HepG2 (cell line): ENCODE measurements at regions not wholly inside any gene's neighbourhood (a gene's known extent, or its start where the extent isn't known, plus 50 kb on each side); places are given as distances from the start of the nearest gene placed in this dataset.

ENCODE experiments used
- ATAC-seq: fragments of 200-7000 bp; cut with Tn5 transposase; 3 replicates; pipeline ENCODE4 v1.9.1; 2020; ENCODE audit warnings: mild to moderate bottlenecking, moderate library complexity
- BruUV-seq: library from RNA; stranded (reverse); fragments of 400-500 nt; replicated peaks from 2 replicates; lab custom pipeline; 2021; lab: Mats Ljungman, UMichigan
- CTCF ChIA-PET: fragments of 300-600 bp; formaldehyde crosslinking; extraction: SDS; loops from one replicate; lab custom pipeline; 2021; ENCODE audit warnings: low total read pairs, inconsistent platforms, low intra/inter-chr PET ratio; lab: Yijun Ruan, JAX
- POLR2A ChIA-PET: fragments of 350-600 bp; sonication (Branson Sonifier 250); formaldehyde crosslinking; loops from one replicate; lab custom pipeline; 2020; ENCODE audit warnings: antibody characterized with exemption, inconsistent platforms; lab: Yijun Ruan, JAX
- DNase-seq: peaks from one replicate; pipeline ENCODE4 v3.0.0-alpha.2; 2015; ENCODE audit warnings: low spot score
- FAIRE-seq: peaks from 3 replicates; lab custom pipeline; 2011; peaks lifted over from hg19 to GRCh38; lab: Jason Lieb, UNC
- H2AFZ ChIP-seq: one replicate; pipeline ENCODE4 v1.6.1; 2011; ENCODE audit warnings: low read length, inconsistent platforms
- H3K27ac ChIP-seq: fragments of 300-600 bp; 3 replicates; pipeline ENCODE4 v1.8.0; 2011; ENCODE audit warnings: mixed run types, mild to moderate bottlenecking, mixed read lengths, low read length, inconsistent platforms; ENCODE audit not compliant: insufficient read depth; ENCODE audit errors: extremely low read length
- H3K27me3 ChIP-seq, 2 experiments: fragments of 200-600 bp in 1 of 2; 2 replicates in 1 of 2; 3 replicates in 1 of 2; pipeline versions ENCODE4 v1.6.0 to v1.8.0; 2011; ENCODE audit warnings: low read length in 2 of 2, mild to moderate bottlenecking in 2 of 2, moderate library complexity in 2 of 2, inconsistent platforms in 1 of 2; ENCODE audit not compliant: insufficient read depth in 2 of 2, control insufficient read depth in 1 of 2
- H3K36me3 ChIP-seq, 2 experiments: fragments of 200-600 bp in 1 of 2; replicated peaks in 1 of 2; 2 replicates in 1 of 2; 3 replicates in 1 of 2; pipeline versions ENCODE4 v1.5.1 to v1.8.0; 2011; ENCODE audit warnings: low read length in 2 of 2, inconsistent platforms in 1 of 2; ENCODE audit not compliant: insufficient read depth in 2 of 2, control insufficient read depth in 1 of 2
- H3K4me1 ChIP-seq: 2 replicates; pipeline ENCODE4 v1.5.1; 2012; ENCODE audit warnings: low read length, inconsistent platforms; ENCODE audit not compliant: insufficient read depth
- H3K4me2 ChIP-seq: 2 replicates; pipeline ENCODE4 v1.6.0; 2011; ENCODE audit warnings: low read depth, low read length, inconsistent platforms
- H3K4me3 ChIP-seq, 3 experiments: fragments of 200-600 bp in 1 of 3; sonication (generic), shearing (Covaris generic) in 1 of 3; replicated peaks in 1 of 3; 2 replicates each; pipeline ENCODE4 v1.5.1; 2011 to 2016; ENCODE audit warnings: low read length in 3 of 3, inconsistent platforms in 2 of 3, low read depth in 2 of 3, mild to moderate bottlenecking in 2 of 3, control low read depth in 1 of 3, mixed read lengths in 1 of 3; ENCODE audit not compliant: insufficient read depth in 1 of 3
- H3K79me2 ChIP-seq: one replicate; pipeline ENCODE4 v1.6.1; 2011; ENCODE audit warnings: low read length, inconsistent platforms; ENCODE audit not compliant: insufficient read depth
- H3K9ac ChIP-seq: 2 replicates; pipeline ENCODE4 v1.6.0; 2011; ENCODE audit warnings: mild to moderate bottlenecking, low read depth, low read length, inconsistent platforms; ENCODE audit not compliant: insufficient read depth
- H3K9me3 ChIP-seq: 2 replicates; pipeline ENCODE4 v1.5.1; 2012; ENCODE audit warnings: mild to moderate bottlenecking, low read length
- H4K20me1 ChIP-seq: 2 replicates; pipeline ENCODE4 v1.6.0; 2011; ENCODE audit warnings: inconsistent platforms, mild to moderate bottlenecking, low read length, moderate library complexity; ENCODE audit not compliant: insufficient read depth
- ARID4A ChIP-seq: sonication (generic); formaldehyde crosslinking; IDR thresholded peaks from 2 replicates; pipeline ENCODE4 v1.5.0; 2020; ENCODE audit warnings: mild to moderate bottlenecking, missing genetic modification reagents, borderline replicate concordance
- GZF1 ChIP-seq: sonication (generic); formaldehyde crosslinking; IDR thresholded peaks from 2 replicates; pipeline ENCODE4 v1.5.1; 2020; ENCODE audit warnings: mild to moderate bottlenecking, missing genetic modification reagents
- MEF2D ChIP-seq: sonication (generic); formaldehyde crosslinking; IDR thresholded peaks from 2 replicates; pipeline ENCODE4 v1.5.1; 2020; ENCODE audit warnings: mild to moderate bottlenecking, missing genetic modification reagents
- NFRKB ChIP-seq: fragments of 450-650 bp; IDR thresholded peaks from 2 replicates; pipeline ENCODE4 v1.6.1; 2017
- SALL2 ChIP-seq: sonication (generic); formaldehyde crosslinking; IDR thresholded peaks from 2 replicates; pipeline ENCODE4 v1.8.1; 2023; ENCODE audit warnings: mild to moderate bottlenecking, missing genetic modification reagents, inconsistent platforms
- SMC3 ChIP-seq: IDR thresholded peaks from 2 replicates; pipeline ENCODE4 v1.6.1; 2011; ENCODE audit warnings: low read length, improper control_type of control experiment
- SRY ChIP-seq: sonication (generic); formaldehyde crosslinking; IDR thresholded peaks from 2 replicates; pipeline ENCODE4 v1.8.0; 2022; ENCODE audit warnings: mild to moderate bottlenecking, missing genetic modification reagents
- ZBTB34 ChIP-seq: sonication (generic); formaldehyde crosslinking; IDR thresholded peaks from 2 replicates; pipeline ENCODE4 v1.8.0; 2022; ENCODE audit warnings: mild to moderate bottlenecking, missing genetic modification reagents
- ZKSCAN1 ChIP-seq: fragments of 150-350 bp; IDR thresholded peaks from 2 replicates; pipeline ENCODE4 v1.6.1; 2014; ENCODE audit warnings: low read length
- ZNF496 ChIP-seq: sonication (generic); formaldehyde crosslinking; IDR thresholded peaks from 2 replicates; pipeline ENCODE4 v1.8.1; 2023; ENCODE audit warnings: mild to moderate bottlenecking, moderate library complexity, missing genetic modification reagents; ENCODE audit not compliant: insufficient replicate concordance
- ZNF883 ChIP-seq: sonication (generic); formaldehyde crosslinking; IDR thresholded peaks from 2 replicates; pipeline ENCODE4 v1.5.1; 2020; ENCODE audit warnings: mild to moderate bottlenecking, missing genetic modification reagents; ENCODE audit errors: not compliant biosample characterization
- WGBS: methylation state at CpG from one replicate; pipeline ENCODE4 v1.1.6; 2017; ENCODE audit warnings: low lambda C conversion rate; 5-methylcytosine and 5-hydroxymethylcytosine counted together
- in situ Hi-C: cut with HindIII; loops from 2 replicates; pipeline ENCODE4 v1.10.0; 2017; ENCODE audit warnings: low pct_unique_long_range_greater_than_20kb; ENCODE audit not compliant: extremely low pct_ligation_motif_present
- intact Hi-C: fragments of 100-400 bp; cut with micrococcal nuclease; formaldehyde crosslinking; loops from one replicate; pipeline ENCODE4 v1.10.0; 2022; ENCODE audit not compliant: unreplicated experiment

- TF ChIP-seq SMC3 (peak; percentile 36), GZF1 (no peak)
Observed at GRCh38 chr4:147096667-147097604, 151.3 kb upstream of the TTC29 start (continued).

GRCh38 chr4:147101678-147102077 is 156.0 kb upstream of the TTC29 start:
- Histone ChIP-seq H4K20me1 (no peaks in the 10 kb centered on the region), H3K36me3 (no peaks in the 10 kb centered on the region), H3K27ac (no peak overlapping the region), H3K4me2 (no peak overlapping the region), H3K4me3 (no peak overlapping the region), H3K27me3 (no peaks in the 10 kb centered on the region), H3K79me2 (no peaks in the 10 kb centered on the region), H3K9me3 (no peaks in the 10 kb centered on the region), H3K4me1 (no peaks in the 10 kb centered on the region), H3K9ac (no peak overlapping the region), H2AFZ (no peak overlapping the region)
- WGBS: 0% methylated on average over 1 of the region's 2 CpGs
- DNase-seq: no peak
- in situ Hi-C loops (no loop called here), intact Hi-C loops (no loop called here)
- ChIA-PET CTCF (interaction anchor here (1.4 kb wide), 1 partner anchor 83 kb away, joined by 4 read pairs; no protein-coding TSS in a partner anchor), POLR2A (no interaction called here)
- no peak for TF ChIP-seq ZNF496
- BruUV-seq: no TSS peak
- FAIRE-seq: no peak
- ATAC-seq: no peak; the same call in 2 of the 3 replicates

- no peak overlapping the region for H3K4me3 ChIP-seq
- no peaks in the 10 kb centered on the region for H3K27me3 ChIP-seq
- CTCF ChIA-PET: interaction anchor here (1.4 kb wide), 1 partner anchor 84 kb away, joined by 4 read pairs; no protein-coding TSS in a partner anchor
- no peaks in the 10 kb centered on the region for H3K4me1 ChIP-seq
- no peak overlapping the region for H3K27ac ChIP-seq
- no peak for FAIRE-seq
- no TSS peak for BruUV-seq
- no peaks in the 10 kb centered on the region for H4K20me1 ChIP-seq
- no peaks in the 10 kb centered on the region for H3K36me3 ChIP-seq
- intact Hi-C loops (no loop called here), in situ Hi-C loops (no loop called here)
- no peak overlapping the region for H2AFZ ChIP-seq
- H3K9me3 ChIP-seq: no peaks in the 10 kb centered on the region
- H3K4me2 ChIP-seq: no peak overlapping the region
- H3K79me2 ChIP-seq: no peaks in the 10 kb centered on the region
- no peak overlapping the region for H3K9ac ChIP-seq
- POLR2A ChIA-PET: no interaction called here
- 97% methylated on average over 1 of the region's 1 CpG for WGBS
- ATAC-seq: no peak
- DNase-seq: no peak
- no peak for TF ChIP-seq SRY (CRISPR knock-in tag)
- TF ChIP-seq NFRKB: no peak
- no peak for TF ChIP-seq MEF2D
- no peak for TF ChIP-seq ARID4A (CRISPR knock-in tag)
- no peak for TF ChIP-seq ZKSCAN1
- TF ChIP-seq SALL2 (CRISPR knock-in tag): no peak
- TF ChIP-seq ZBTB34 (CRISPR knock-in tag): no peak
- no peak for TF ChIP-seq ZNF883 (CRISPR knock-in tag)
Observed at GRCh38 chr4:147102596-147102995, 156.9 kb upstream of the TTC29 start.
